ENCODE measurements at regions not wholly inside any gene's neighbourhood (a gene's known extent, or its start where the extent isn't known, plus 50 kb on each side); places are given as distances from the start of the nearest gene placed in this dataset.

DNA sequence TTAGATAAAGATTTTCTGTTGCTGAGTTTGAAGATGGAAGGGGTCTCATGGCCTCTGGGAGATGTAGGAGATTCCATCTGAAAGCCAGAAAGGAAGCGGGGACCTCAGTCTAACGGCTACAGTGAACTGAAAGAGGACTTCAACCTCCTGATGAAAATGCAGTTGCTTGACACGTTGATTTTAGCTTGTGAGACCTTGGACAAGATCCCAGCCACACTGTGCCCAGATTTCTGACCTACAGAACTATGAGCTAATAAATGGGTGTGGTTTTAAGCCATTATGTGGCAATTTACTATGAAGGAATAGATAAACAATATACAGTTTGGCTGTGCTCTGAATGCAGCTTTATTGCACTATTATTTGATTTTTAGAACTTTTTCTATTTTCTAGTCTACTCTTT is 342.3 kb upstream of the SEMA3D start:
- no peak overlapping the region for H3K4me3 ChIP-seq (replicated peaks in 1 of 2; ENCODE audit: low read depth in 2 of 2, low read length in 2 of 2)
- TF ChIP-seq, protein P1, sequence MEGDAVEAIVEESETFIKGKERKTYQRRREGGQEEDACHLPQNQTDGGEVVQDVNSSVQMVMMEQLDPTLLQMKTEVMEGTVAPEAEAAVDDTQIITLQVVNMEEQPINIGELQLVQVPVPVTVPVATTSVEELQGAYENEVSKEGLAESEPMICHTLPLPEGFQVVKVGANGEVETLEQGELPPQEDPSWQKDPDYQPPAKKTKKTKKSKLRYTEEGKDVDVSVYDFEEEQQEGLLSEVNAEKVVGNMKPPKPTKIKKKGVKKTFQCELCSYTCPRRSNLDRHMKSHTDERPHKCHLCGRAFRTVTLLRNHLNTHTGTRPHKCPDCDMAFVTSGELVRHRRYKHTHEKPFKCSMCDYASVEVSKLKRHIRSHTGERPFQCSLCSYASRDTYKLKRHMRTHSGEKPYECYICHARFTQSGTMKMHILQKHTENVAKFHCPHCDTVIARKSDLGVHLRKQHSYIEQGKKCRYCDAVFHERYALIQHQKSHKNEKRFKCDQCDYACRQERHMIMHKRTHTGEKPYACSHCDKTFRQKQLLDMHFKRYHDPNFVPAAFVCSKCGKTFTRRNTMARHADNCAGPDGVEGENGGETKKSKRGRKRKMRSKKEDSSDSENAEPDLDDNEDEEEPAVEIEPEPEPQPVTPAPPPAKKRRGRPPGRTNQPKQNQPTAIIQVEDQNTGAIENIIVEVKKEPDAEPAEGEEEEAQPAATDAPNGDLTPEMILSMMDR (IDR thresholded peaks at IDR 0.05; ENCODE audit: low read depth, low read length), result no peak
- peak; percentile 28 to 82 for DNase-seq (ENCODE audit: low read depth in 2 of 2)

DNA sequence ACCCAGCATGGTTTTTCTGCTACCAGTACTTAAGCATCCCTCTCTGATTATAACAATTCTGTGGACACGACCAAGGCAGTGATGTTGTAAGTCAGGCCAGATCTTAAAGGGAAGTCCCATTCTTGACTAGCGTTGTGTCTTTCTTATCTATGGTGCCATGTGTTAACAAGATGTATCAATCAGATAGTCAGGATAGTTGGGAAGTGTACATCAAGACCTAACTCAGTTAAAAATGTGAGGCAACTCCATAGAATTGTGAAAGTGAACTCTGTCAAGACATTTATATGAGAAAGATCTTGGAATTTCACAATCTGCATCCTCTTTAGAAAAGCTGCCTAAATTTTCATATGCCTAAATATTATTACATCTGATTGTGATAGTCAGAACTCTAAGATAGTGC is 341.7 kb upstream of the SEMA3D start:
- no peak overlapping the region for H3K4me3 ChIP-seq (replicated peaks in 1 of 2; ENCODE audit: low read depth in 2 of 2, low read length in 2 of 2)
- TF ChIP-seq, protein P1 (IDR thresholded peaks at IDR 0.05; ENCODE audit: low read depth, low read length), result no peak
- peak in 1 of 2 donors; percentile 42 for DNase-seq (ENCODE audit: low read depth in 2 of 2)

DNA sequence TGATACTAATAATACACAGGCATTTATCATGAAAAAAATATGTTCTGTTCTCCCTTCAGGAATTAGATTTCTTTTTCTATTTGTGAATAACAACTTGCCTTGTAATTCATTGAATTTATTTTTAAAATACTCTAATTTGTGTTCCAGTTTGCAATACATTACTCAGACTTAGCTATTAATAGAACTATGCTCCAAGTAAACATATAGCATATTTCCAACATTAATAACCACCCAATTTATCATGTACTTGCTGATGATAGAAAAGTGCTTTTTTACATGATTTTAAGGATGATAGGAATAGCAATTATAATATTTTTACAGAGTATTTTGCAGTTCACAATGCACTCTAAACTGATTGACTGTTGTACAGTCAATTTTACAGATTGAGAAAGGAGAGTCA is 338.8 kb upstream of the SEMA3D start:
- no peak overlapping the region for H3K4me3 ChIP-seq (replicated peaks in 1 of 2; ENCODE audit: low read depth in 2 of 2, low read length in 2 of 2)
- no peak for DNase-seq (ENCODE audit: low read depth in 2 of 2)
- TF ChIP-seq, protein P1 (IDR thresholded peaks at IDR 0.05; ENCODE audit: low read depth, low read length), result no peak

DNA sequence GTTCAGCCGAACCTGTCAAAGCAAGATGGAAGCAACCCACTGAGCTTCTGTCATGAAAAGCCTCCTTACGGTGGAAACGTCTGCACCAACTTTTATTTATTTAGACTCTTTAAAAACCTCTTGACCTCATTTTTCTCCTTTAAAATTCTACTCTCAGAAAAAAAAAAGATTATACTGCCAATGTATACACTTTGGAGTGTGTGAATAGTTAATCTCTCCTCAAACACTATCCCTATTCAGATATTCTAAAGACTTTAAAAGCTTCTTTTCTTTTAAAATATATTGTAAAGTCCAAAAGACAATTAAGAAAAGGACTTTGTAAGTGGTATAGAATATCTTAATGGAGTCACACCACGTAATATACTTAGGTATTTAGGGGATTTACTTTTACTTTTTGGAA is 335.2 kb upstream of the SEMA3D start:
- TF ChIP-seq, protein P1 (IDR thresholded peaks at IDR 0.05; ENCODE audit: low read depth, low read length), result no peak

DNA sequence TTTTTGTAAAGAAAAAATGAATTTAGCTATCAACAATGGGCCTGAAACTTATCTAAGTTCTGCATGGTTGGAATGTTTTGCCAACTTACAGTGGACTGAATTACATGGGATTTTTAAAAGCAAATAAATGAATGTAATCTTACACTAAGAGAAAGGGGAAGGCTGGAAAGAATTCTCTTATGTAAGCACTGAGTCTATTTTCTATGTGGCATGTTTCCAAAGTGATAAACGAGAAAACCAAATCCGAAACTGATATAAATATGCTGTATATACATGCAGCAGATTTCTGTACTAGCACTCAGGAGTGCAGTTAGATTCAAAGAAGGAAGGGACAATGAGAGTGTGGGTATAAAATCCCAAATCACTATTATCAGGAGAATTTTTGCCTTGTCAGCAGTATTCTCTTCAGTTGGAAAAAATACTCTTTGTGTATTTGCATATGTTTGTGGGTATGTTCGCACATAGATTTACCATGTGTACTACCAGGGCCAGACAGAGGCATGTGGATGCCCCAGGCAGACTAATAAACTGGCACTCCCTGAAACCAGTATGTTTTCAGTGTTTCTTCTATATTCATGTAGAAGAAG is 334.3 kb upstream of the SEMA3D start:
- DNase-seq (ENCODE audit: low read depth in 2 of 2), result peak in 1 of 2 donors; percentile 39
- TF ChIP-seq, protein P1 (IDR thresholded peaks at IDR 0.05; ENCODE audit: low read depth, low read length), result no peak
- no peak overlapping the region for H3K4me3 ChIP-seq (replicated peaks in 1 of 2; ENCODE audit: low read depth in 2 of 2, low read length in 2 of 2)

More for the DNA sequence above, 335.2 kb upstream of the SEMA3D start:
- no peak overlapping the region for H3K4me3 ChIP-seq (replicated peaks in 1 of 2; ENCODE audit: low read depth in 2 of 2, low read length in 2 of 2)
- no peak for DNase-seq (ENCODE audit: low read depth in 2 of 2)

DNA sequence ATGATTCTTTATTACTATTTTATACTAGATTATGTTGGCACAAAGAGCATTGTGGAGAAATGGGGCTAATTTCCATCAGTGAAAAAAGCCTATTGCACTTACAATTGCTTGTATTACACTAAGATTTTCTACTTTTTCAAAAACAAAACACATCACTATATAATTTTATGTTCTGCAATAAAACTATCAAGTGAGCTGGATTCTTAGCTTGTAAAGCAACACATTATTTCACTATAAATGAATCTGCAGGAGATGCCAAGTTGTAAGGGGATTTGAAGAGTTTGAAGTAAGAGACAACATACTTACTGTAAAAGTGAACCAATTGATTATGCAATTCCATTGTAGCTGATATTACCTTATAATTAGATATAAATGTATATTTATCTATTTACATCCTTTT is 333.3 kb upstream of the SEMA3D start:
- H3K4me3 ChIP-seq (replicated peaks in 1 of 2; ENCODE audit: low read depth in 2 of 2, low read length in 2 of 2), result no peak overlapping the region
- no peak for DNase-seq (ENCODE audit: low read depth in 2 of 2)
- TF ChIP-seq, protein P1 (IDR thresholded peaks at IDR 0.05; ENCODE audit: low read depth, low read length), result no peak

DNA sequence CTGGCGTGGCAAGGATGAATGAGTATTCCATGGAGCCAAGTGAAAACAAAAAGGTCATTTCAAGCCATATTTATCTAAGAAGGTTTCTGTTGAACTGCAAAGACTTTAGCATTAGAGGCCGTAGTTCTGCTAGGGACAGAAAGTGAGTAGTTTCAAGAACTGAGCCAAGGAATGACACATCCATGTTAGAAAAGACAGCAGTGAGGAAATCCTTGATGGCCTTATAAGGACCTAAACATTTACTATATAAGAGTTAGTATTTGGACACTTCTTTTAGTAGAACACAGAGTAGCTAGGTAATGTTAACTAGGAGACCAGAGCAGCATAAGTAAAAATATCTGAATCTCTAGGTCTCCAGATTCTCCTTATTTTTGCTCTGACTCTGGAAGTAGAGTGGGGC is 329.8 kb upstream of the SEMA3D start:
- DNase-seq (ENCODE audit: low read depth in 2 of 2), result peak; percentile 3 to 10
- TF ChIP-seq, protein P1 (IDR thresholded peaks at IDR 0.05; ENCODE audit: low read depth, low read length), result no peak
- no peak overlapping the region for H3K4me3 ChIP-seq (replicated peaks in 1 of 2; ENCODE audit: low read depth in 2 of 2, low read length in 2 of 2)

Data from cardiac fibroblast (primary cell).